Ishikawa (cell line): ENCODE measurements at regions not wholly inside any gene's neighbourhood (a gene's known extent, or its start where the extent isn't known, plus 50 kb on each side); places are given as distances from the start of the nearest gene placed in this dataset.

ENCODE experiments used
- CEBPB ChIP-seq: IDR thresholded peaks from 2 replicates; pipeline ENCODE4 v1.6.1; 2012
- CREB1 ChIP-seq: IDR thresholded peaks from 2 replicates; pipeline ENCODE4 v1.6.1; 2012; ENCODE audit warnings: low read depth
- EGR1 ChIP-seq: IDR thresholded peaks from 2 replicates; pipeline ENCODE4 v1.6.1; 2012
- EP300 ChIP-seq: IDR thresholded peaks from 2 replicates; pipeline ENCODE4 v1.6.1; 2012; ENCODE audit warnings: borderline replicate concordance
- FOXM1 ChIP-seq: IDR thresholded peaks from 2 replicates; pipeline ENCODE4 v1.6.1; 2012; ENCODE audit warnings: low read depth, borderline replicate concordance
- MAX ChIP-seq: IDR thresholded peaks from 2 replicates; pipeline ENCODE4 v1.6.1; 2012
- NFIC ChIP-seq: IDR thresholded peaks from 2 replicates; pipeline ENCODE4 v1.6.1; 2012
- RAD21 ChIP-seq: IDR thresholded peaks from 2 replicates; pipeline ENCODE4 v1.6.1; 2012; ENCODE audit warnings: low read depth
- REST ChIP-seq: IDR thresholded peaks from 2 replicates; pipeline ENCODE4 v1.6.1; 2012; ENCODE audit warnings: low read depth, mild to moderate bottlenecking
- TAF1 ChIP-seq: IDR thresholded peaks from 2 replicates; pipeline ENCODE4 v1.6.1; 2012; ENCODE audit warnings: low read depth, mild to moderate bottlenecking
- TCF12 ChIP-seq: IDR thresholded peaks from 2 replicates; pipeline ENCODE4 v1.6.1; 2012; ENCODE audit warnings: low read depth
- TEAD4 ChIP-seq: IDR thresholded peaks from 2 replicates; pipeline ENCODE4 v1.6.1; 2012
- USF1 ChIP-seq: IDR thresholded peaks from 2 replicates; pipeline ENCODE4 v1.6.1; 2012
- YY1 ChIP-seq: IDR thresholded peaks from 2 replicates; pipeline ENCODE4 v1.6.1; 2012; ENCODE audit warnings: low read depth
- ZBTB7A ChIP-seq: IDR thresholded peaks from 2 replicates; pipeline ENCODE4 v1.6.1; 2012; ENCODE audit warnings: low read depth

GRCh38 chr4:176435901-176436292 lies 116.1 kb downstream of the SPCS3 start:
- no peak for TF ChIP-seq TAF1
- no peak for TF ChIP-seq MAX

- TF ChIP-seq TEAD4 (no peak), USF1 (no peak), EGR1 (no peak), CREB1 (no peak), YY1 (no peak), NFIC (no peak), MAX (no peak), RAD21 (no peak), TAF1 (no peak), ZBTB7A (no peak), EP300 (no peak), CEBPB (no peak)
Measured at GRCh38 chr4:176436293-176436973, 116.7 kb downstream of the SPCS3 start.

- TF ChIP-seq CEBPB (no peak), USF1 (no peak), EGR1 (no peak), NFIC (no peak), TCF12 (no peak), FOXM1 (no peak), ZBTB7A (no peak), YY1 (no peak), MAX (no peak), CREB1 (no peak), TEAD4 (no peak)
Measured at GRCh38 chr4:176437756-176438155, 118.0 kb downstream of the SPCS3 start.

- TF ChIP-seq MAX = no peak
- TF ChIP-seq EP300 = no peak
- TF ChIP-seq RAD21 = no peak
- TF ChIP-seq REST = no peak
- TF ChIP-seq TCF12 = no peak
- no peak for TF ChIP-seq FOXM1
- no peak for TF ChIP-seq CREB1
- no peak for TF ChIP-seq TAF1
- TF ChIP-seq TEAD4 = no peak
- TF ChIP-seq CEBPB = no peak
- no peak for TF ChIP-seq YY1
- TF ChIP-seq NFIC = no peak
- no peak for TF ChIP-seq ZBTB7A
- TF ChIP-seq EGR1 = no peak
- no peak for TF ChIP-seq USF1
Measured at GRCh38 chr4:176438401-176438800, 118.6 kb downstream of the SPCS3 start.

- TF ChIP-seq MAX (no peak), NFIC (no peak), ZBTB7A (no peak), CEBPB (no peak)
Measured at GRCh38 chr4:176439611-176440010, 119.8 kb downstream of the SPCS3 start.

GRCh38 chr4:176440698-176441097 lies 120.9 kb downstream of the SPCS3 start:
- TF ChIP-seq TEAD4 (no peak), CREB1 (no peak)

- TF ChIP-seq RAD21 (no peak), TEAD4 (no peak), YY1 (no peak), EGR1 (no peak), FOXM1 (no peak), TAF1 (no peak), TCF12 (no peak), ZBTB7A (no peak), EP300 (no peak), NFIC (no peak), MAX (no peak), CREB1 (no peak), CEBPB (no peak), USF1 (no peak)
Measured at GRCh38 chr4:176441594-176441993, 121.8 kb downstream of the SPCS3 start.
